ENCODE measurements at regions not wholly inside any gene's neighbourhood (a gene's known extent, or its start where the extent isn't known, plus 50 kb on each side); places are given as distances from the start of the nearest gene placed in this dataset.

DNA sequence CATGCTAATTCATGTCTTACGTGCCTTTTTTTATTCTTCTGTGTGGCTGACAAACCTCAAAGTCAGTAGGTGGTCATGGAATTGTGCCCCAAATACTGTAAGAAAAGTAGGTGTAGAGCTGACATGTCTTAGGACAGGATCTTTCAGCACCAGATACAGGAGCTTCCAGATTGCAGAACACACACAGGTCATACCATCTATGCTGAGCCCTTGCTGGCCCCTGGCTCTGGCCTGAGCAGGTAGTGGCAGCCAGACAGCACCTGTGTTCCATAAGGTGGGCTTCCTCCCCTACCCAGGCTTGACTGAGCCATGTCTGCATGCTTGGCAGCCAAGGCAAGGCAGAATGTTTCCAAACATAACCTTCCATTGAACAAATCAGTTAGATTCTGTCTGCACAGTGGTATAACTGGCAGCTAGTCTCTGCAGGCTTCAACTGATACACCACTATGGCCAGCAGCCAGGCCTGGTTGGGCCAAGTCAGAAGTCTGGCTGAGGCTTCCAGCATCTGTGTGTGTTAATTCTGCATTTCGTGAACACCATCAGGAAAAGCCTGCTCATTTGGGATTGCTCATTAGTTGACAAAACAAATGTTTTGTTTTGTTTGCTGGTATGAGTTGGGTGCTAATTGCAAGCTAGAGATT is 366.5 kb downstream of the FOXA2 start:
- DNase-seq (ENCODE audit: low read depth, low spot score) = no peak
- TF ChIP-seq, protein P1, sequence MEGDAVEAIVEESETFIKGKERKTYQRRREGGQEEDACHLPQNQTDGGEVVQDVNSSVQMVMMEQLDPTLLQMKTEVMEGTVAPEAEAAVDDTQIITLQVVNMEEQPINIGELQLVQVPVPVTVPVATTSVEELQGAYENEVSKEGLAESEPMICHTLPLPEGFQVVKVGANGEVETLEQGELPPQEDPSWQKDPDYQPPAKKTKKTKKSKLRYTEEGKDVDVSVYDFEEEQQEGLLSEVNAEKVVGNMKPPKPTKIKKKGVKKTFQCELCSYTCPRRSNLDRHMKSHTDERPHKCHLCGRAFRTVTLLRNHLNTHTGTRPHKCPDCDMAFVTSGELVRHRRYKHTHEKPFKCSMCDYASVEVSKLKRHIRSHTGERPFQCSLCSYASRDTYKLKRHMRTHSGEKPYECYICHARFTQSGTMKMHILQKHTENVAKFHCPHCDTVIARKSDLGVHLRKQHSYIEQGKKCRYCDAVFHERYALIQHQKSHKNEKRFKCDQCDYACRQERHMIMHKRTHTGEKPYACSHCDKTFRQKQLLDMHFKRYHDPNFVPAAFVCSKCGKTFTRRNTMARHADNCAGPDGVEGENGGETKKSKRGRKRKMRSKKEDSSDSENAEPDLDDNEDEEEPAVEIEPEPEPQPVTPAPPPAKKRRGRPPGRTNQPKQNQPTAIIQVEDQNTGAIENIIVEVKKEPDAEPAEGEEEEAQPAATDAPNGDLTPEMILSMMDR (conservative IDR thresholded peaks at IDR 0.05) = no peak
- Mint-ChIP-seq H3K36me3 (ENCODE audit: low read depth) (no peaks in the 10 kb centered on the region), H3K9me3 (no peaks in the 10 kb centered on the region), H3K27me3 (ENCODE audit: low read depth) (peaks cover 52% of the 10 kb centered on the region), H3K4me3 (no peak overlapping the region), H3K27ac (ENCODE audit: unreplicated experiment) (no peak overlapping the region), H3K4me1 (no peaks in the 10 kb centered on the region)

DNA sequence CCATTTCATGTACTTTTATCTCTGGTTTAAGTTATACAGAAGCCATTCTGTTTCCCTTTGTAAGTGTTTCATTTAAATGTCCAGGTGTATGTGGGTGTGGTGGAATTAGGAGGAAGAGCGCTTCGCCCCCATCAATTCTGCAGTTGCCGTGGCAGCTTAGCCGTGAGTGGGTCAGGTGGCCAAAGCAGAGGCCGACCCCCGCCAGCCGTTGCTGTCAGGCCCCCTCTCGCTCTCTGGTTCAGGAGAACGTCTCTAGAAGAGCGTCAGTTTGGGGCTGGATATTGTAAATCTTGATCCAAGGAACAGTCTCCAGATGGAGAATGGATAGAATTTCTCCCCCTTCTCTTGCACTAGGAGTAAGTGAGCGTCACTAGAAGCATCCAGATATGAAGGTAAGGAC is 367.4 kb downstream of the FOXA2 start:
- H3K27ac Mint-ChIP-seq (ENCODE audit: unreplicated experiment) = no peak overlapping the region
- no peaks in the 10 kb centered on the region for H3K9me3 Mint-ChIP-seq
- TF ChIP-seq, protein P1 (conservative IDR thresholded peaks at IDR 0.05) = no peak
- no peaks in the 10 kb centered on the region for H3K4me1 Mint-ChIP-seq
- DNase-seq (ENCODE audit: low read depth, low spot score) = no peak
- H3K36me3 Mint-ChIP-seq (ENCODE audit: low read depth) = no peaks in the 10 kb centered on the region
- H3K4me3 Mint-ChIP-seq = no peak overlapping the region
- H3K27me3 Mint-ChIP-seq (ENCODE audit: low read depth) = peaks cover 57% of the 10 kb centered on the region

DNA sequence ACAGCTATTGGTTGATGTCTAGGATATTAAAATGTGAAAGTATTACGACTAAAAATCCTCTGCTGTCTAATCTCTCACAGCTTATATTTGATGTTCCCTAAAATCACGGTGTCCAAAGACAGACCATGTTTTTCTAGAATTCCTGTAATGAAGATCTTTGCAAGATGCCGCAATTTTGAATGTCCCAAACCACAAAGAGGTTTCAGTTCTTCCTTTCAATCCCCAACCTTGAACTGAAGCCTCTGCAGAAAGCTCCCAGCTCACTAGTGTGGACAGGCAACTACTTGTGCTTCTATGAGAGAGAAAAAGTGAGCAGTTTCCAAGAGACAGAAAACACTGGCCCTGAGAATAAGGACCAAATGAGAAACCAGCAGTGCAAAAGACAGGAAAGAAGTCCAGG is 370.1 kb downstream of the FOXA2 start:
- H3K36me3 Mint-ChIP-seq (ENCODE audit: low read depth) = no peaks in the 10 kb centered on the region
- H3K9me3 Mint-ChIP-seq = no peaks in the 10 kb centered on the region
- peaks cover 64% of the 10 kb centered on the region for H3K27me3 Mint-ChIP-seq (ENCODE audit: low read depth)
- H3K27ac Mint-ChIP-seq (ENCODE audit: unreplicated experiment) = no peak overlapping the region
- H3K4me1 Mint-ChIP-seq = no peaks in the 10 kb centered on the region
- no peak overlapping the region for H3K4me3 Mint-ChIP-seq
- DNase-seq (ENCODE audit: low read depth, low spot score) = no peak
- TF ChIP-seq, protein P1 (conservative IDR thresholded peaks at IDR 0.05) = no peak

DNA sequence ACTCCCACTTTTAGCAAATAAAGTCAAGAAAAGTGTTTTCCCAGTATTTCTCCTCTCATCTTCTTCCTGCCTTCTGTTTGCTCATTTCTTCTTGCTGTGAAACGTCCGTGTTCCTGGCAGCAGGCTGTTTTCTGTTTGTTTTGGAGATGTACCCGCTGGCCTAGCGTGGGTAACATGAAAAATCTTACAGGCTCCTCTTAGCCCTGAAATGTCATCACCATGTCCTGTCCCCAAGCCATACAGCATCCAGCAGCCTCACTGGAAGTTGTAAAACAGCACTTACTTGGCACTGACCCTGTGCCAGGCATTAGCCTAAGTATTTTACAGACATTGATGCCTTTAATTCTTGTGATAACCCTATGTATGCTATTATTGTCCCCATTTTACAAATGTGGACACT is 371.1 kb downstream of the FOXA2 start:
- no peak for DNase-seq (ENCODE audit: low read depth, low spot score)
- H3K36me3 Mint-ChIP-seq (ENCODE audit: low read depth) = no peaks in the 10 kb centered on the region
- H3K27me3 Mint-ChIP-seq (ENCODE audit: low read depth) = peaks cover 64% of the 10 kb centered on the region
- H3K27ac Mint-ChIP-seq (ENCODE audit: unreplicated experiment) = no peak overlapping the region
- no peaks in the 10 kb centered on the region for H3K9me3 Mint-ChIP-seq
- no peaks in the 10 kb centered on the region for H3K4me1 Mint-ChIP-seq
- H3K4me3 Mint-ChIP-seq = no peak overlapping the region
- TF ChIP-seq, protein P1 (conservative IDR thresholded peaks at IDR 0.05) = no peak

DNA sequence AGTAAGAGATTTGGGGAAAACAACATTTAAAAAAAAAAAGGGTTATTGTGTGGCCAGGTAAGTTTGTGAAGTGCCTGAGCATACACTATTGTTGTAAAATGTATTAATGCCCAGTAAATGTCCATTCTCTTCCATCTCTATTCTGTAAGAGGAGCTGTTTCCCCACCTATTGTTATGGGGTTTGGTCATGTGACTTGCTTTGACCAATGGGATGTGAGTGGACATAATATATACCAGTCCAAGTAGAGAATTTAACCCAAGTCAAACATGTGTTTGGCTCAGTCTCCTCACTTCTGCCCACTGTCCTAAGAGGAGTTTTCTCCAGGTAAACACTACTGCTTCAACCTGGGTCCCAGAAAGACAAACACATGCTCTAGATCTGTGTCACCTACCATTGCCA is 377.1 kb downstream of the FOXA2 start:
- TF ChIP-seq, protein P1 (conservative IDR thresholded peaks at IDR 0.05) = no peak
- H3K4me1 Mint-ChIP-seq = peaks cover 6% of the 10 kb centered on the region
- no peak for DNase-seq (ENCODE audit: low read depth, low spot score)
- no peaks in the 10 kb centered on the region for H3K36me3 Mint-ChIP-seq (ENCODE audit: low read depth)
- no peaks in the 10 kb centered on the region for H3K9me3 Mint-ChIP-seq
- H3K27ac Mint-ChIP-seq (ENCODE audit: unreplicated experiment) = no peak overlapping the region
- no peak overlapping the region for H3K4me3 Mint-ChIP-seq
- H3K27me3 Mint-ChIP-seq (ENCODE audit: low read depth) = peaks cover 25% of the 10 kb centered on the region

Measured in neural crest cell (in vitro differentiated cells).